HCT116 (cell line): ENCODE measurements at regions not wholly inside any gene's neighbourhood (a gene's known extent, or its start where the extent isn't known, plus 50 kb on each side); places are given as distances from the start of the nearest gene placed in this dataset.

Experiments
- ATAC-seq: fragments of 200-7000 bp; cut with Tn5 transposase; 2 replicates; pipeline ENCODE4 v1.9.1; 2020; ENCODE audit warnings: mild to moderate bottlenecking, moderate library complexity
- BruUV-seq: library from RNA; stranded (reverse); fragments of 400-500 nt; replicated peaks from 2 replicates; lab custom pipeline; 2021; lab: Mats Ljungman, UMichigan
- CTCF ChIA-PET: fragments of 300-600 bp; sonication (Branson Sonifier 250); formaldehyde crosslinking; loops from one replicate; lab custom pipeline; 2021; ENCODE audit warnings: antibody characterized with exemption; lab: Charles Lee
- POLR2A ChIA-PET: fragments of 300-600, 350-600 bp; sonication (Branson Sonifier 250); formaldehyde crosslinking; loops from one replicate; lab custom pipeline; 2021; ENCODE audit warnings: antibody characterized with exemption; lab: Charles Lee
- RAD21 ChIA-PET, 2 experiments: fragments of 300-600 bp; sonication (Branson Sonifier 250); formaldehyde crosslinking; loops; one replicate each; lab custom pipeline; 2023; ENCODE audit warnings: low total read pairs in 2 of 2; ENCODE audit not compliant: uncharacterized antibody in 2 of 2, unreplicated experiment in 2 of 2, low non-redundant PET in 1 of 2; lab: Charles Lee
- DNase-seq: peaks from one replicate; pipeline ENCODE4 v3.0.0-alpha.2; 2010; ENCODE audit warnings: low read depth, low spot score
- H2AFZ ChIP-seq: fragments of 200-600 bp; shearing (Covaris generic), sonication (generic); 2 replicates; pipeline ENCODE4 v1.6.1; 2017; ENCODE audit warnings: low read depth, mixed run types, mixed read lengths, antibody characterized with exemption, low read length; ENCODE audit not compliant: poor library complexity, severe bottlenecking
- H3K27ac ChIP-seq: 2 replicates; pipeline ENCODE4 v1.5.1; 2012; ENCODE audit warnings: low read depth, low read length
- H3K27me3 ChIP-seq: fragments of 200-600 bp; sonication (generic); 2 replicates; pipeline ENCODE4 v1.6.1; 2016; ENCODE audit warnings: mixed run types, low read length, mixed read lengths; ENCODE audit not compliant: insufficient read depth
- H3K36me3 ChIP-seq, 2 experiments: fragments of 200-500 bp in 1 of 2; fragments of 200-600 bp in 1 of 2; sonication (Bioruptor generic) in 1 of 2; sonication (generic) in 1 of 2; 2 replicates each; pipeline versions ENCODE4 v1.5.1 to v1.6.1; 2014 to 2016; ENCODE audit warnings: low read length in 2 of 2, inconsistent platforms in 1 of 2, mixed read lengths in 1 of 2, mixed run types in 1 of 2; ENCODE audit not compliant: insufficient read depth in 2 of 2, control insufficient read depth in 1 of 2
- H3K4me1 ChIP-seq, 2 experiments: fragments of 200-600 bp in 1 of 2; sonication (generic) in 1 of 2; 2 replicates each; pipeline versions ENCODE4 v1.5.1 to v1.6.1; 2012 to 2017; ENCODE audit warnings: low read length in 2 of 2, inconsistent platforms in 1 of 2, mild to moderate bottlenecking in 1 of 2, mixed read lengths in 1 of 2, mixed run types in 1 of 2, moderate library complexity in 1 of 2; ENCODE audit not compliant: insufficient read depth in 2 of 2, control insufficient read depth in 1 of 2
- H3K4me2 ChIP-seq: fragments of 200-600 bp; sonication (generic); 2 replicates; pipeline ENCODE4 v1.6.1; 2017; ENCODE audit warnings: mixed run types, low read length, mixed read lengths
- H3K4me3 ChIP-seq, 2 experiments: fragments of 200-600 bp in 1 of 2; sonication (generic) in 1 of 2; replicated peaks in 1 of 2; 2 replicates each; pipeline ENCODE4 v1.5.1; 2011 to 2016; ENCODE audit warnings: low read length in 2 of 2, control low read depth in 1 of 2, low read depth in 1 of 2, mild to moderate bottlenecking in 1 of 2, mixed read lengths in 1 of 2, mixed run types in 1 of 2
- H3K79me2 ChIP-seq: fragments of 200-600 bp; sonication (generic); 2 replicates; pipeline ENCODE4 v1.6.1; 2017; ENCODE audit warnings: mild to moderate bottlenecking, mixed run types, low read length, moderate library complexity, mixed read lengths; ENCODE audit not compliant: insufficient read depth
- H3K9ac ChIP-seq: fragments of 200-600 bp; sonication (generic); 2 replicates; pipeline ENCODE4 v1.6.1; 2016; ENCODE audit warnings: low read length, mixed read lengths
- H3K9me2 ChIP-seq: fragments of 200-600 bp; sonication (generic), shearing (Covaris generic); 2 replicates; pipeline ENCODE4 v1.6.1; 2017; ENCODE audit warnings: mixed run types, mild to moderate bottlenecking, moderate library complexity; ENCODE audit not compliant: insufficient read depth
- H3K9me3 ChIP-seq, 2 experiments: fragments of 200-500 bp in 1 of 2; fragments of 200-600 bp in 1 of 2; sonication (Bioruptor generic) in 1 of 2; sonication (generic) in 1 of 2; 2 replicates each; pipeline ENCODE4 v1.6.1; 2014 to 2017; ENCODE audit warnings: low read length in 2 of 2, mixed read lengths in 2 of 2, inconsistent platforms in 1 of 2, low read depth in 1 of 2, mild to moderate bottlenecking in 1 of 2, mixed run types in 1 of 2, moderate library complexity in 1 of 2; ENCODE audit not compliant: control insufficient read depth in 1 of 2, insufficient read depth in 1 of 2
- H4K20me1 ChIP-seq: fragments of 200-600 bp; sonication (generic), shearing (Covaris generic); 2 replicates; pipeline ENCODE4 v1.6.1; 2017; ENCODE audit warnings: mixed run types, mild to moderate bottlenecking, moderate library complexity; ENCODE audit not compliant: insufficient read depth
- CEBPB ChIP-seq: IDR thresholded peaks from 2 replicates; pipeline ENCODE4 v1.6.1; 2012; ENCODE audit warnings: low read depth
- CTCF ChIP-seq, 3 experiments: fragments of 200-600 bp in 1 of 3; sonication (generic) in 1 of 3; IDR thresholded peaks in 2 of 3; conservative IDR thresholded peaks in 1 of 3; 2 replicates each; pipeline ENCODE4 v1.5.1; 2012 to 2017; ENCODE audit warnings: low read depth in 2 of 3, low read length in 2 of 3, antibody characterized with exemption in 1 of 3, borderline replicate concordance in 1 of 3, control low read depth in 1 of 3, mild to moderate bottlenecking in 1 of 3, mixed read lengths in 1 of 3, mixed run types in 1 of 3, moderate library complexity in 1 of 3; ENCODE audit not compliant: insufficient read depth in 1 of 3
- EGR1 ChIP-seq: IDR thresholded peaks from 2 replicates; pipeline ENCODE4 v1.6.1; 2012; ENCODE audit warnings: low read depth
- EZH2 ChIP-seq: fragments of 200-600 bp; sonication (generic); IDR thresholded peaks from 2 replicates; pipeline ENCODE4 v1.6.1; 2017; ENCODE audit warnings: antibody characterized with exemption, mixed run types
- FOSL1 ChIP-seq: IDR thresholded peaks from 2 replicates; pipeline ENCODE4 v1.6.1; 2012; ENCODE audit warnings: low read depth
- JUND ChIP-seq: IDR thresholded peaks from 2 replicates; pipeline ENCODE4 v1.6.1; 2012
- MAX ChIP-seq: IDR thresholded peaks from 2 replicates; pipeline ENCODE4 v1.6.1; 2012
- POLR2A ChIP-seq: IDR thresholded peaks from 2 replicates; pipeline ENCODE4 v1.7.0; 2011; ENCODE audit warnings: borderline replicate concordance; ENCODE audit not compliant: insufficient read depth, insufficient read length; ENCODE audit errors: extremely low read depth
- REST ChIP-seq: IDR thresholded peaks from 2 replicates; pipeline ENCODE4 v1.6.1; 2012; ENCODE audit warnings: low read depth
- SIN3A ChIP-seq: IDR thresholded peaks from 2 replicates; pipeline ENCODE4 v1.6.1; 2012; ENCODE audit warnings: low read depth
- SP1 ChIP-seq: IDR thresholded peaks from 2 replicates; pipeline ENCODE4 v1.6.1; 2012; ENCODE audit warnings: low read depth
- TCF7L2 ChIP-seq: IDR thresholded peaks from 2 replicates; pipeline ENCODE4 v1.7.0; 2011; ENCODE audit warnings: borderline replicate concordance, inconsistent platforms; ENCODE audit not compliant: insufficient read depth, insufficient read length; ENCODE audit errors: extremely low read depth
- YY1 ChIP-seq: IDR thresholded peaks from 2 replicates; pipeline ENCODE4 v1.6.1; 2011; ENCODE audit warnings: low read length, low read depth, moderate library complexity, mild to moderate bottlenecking; ENCODE audit not compliant: insufficient replicate concordance; ENCODE audit errors: extremely low read depth
- ZBTB33 ChIP-seq: IDR thresholded peaks from 2 replicates; pipeline ENCODE4 v1.6.1; 2011; ENCODE audit warnings: mild to moderate bottlenecking, low read length, moderate library complexity; ENCODE audit not compliant: insufficient replicate concordance; ENCODE audit errors: extremely low read depth
- ZNF274 ChIP-seq: fragments of 200-500 bp; sonication (Bioruptor generic); IDR thresholded peaks from 2 replicates; pipeline ENCODE4 v1.6.1; 2014; ENCODE audit warnings: mild to moderate bottlenecking, low read depth, low read length, inconsistent platforms
- intact Hi-C: fragments of 100-400 bp; cut with micrococcal nuclease; formaldehyde crosslinking; loops from 2 replicates; pipeline ENCODE4 v1.10.0; 2022

- DNase-seq (no peak), ATAC-seq (no peak)
- Histone ChIP-seq H3K9me3 (no peaks in the 10 kb centered on the region), H3K9me2 (no peaks in the 10 kb centered on the region), H3K9ac (no peak overlapping the region), H4K20me1 (no peaks in the 10 kb centered on the region), H3K4me3 (no peak overlapping the region), H3K4me2 (no peak overlapping the region), H3K36me3 (no peaks in the 10 kb centered on the region), H3K4me1 (no peaks in the 10 kb centered on the region), H2AFZ (no peak overlapping the region), H3K27me3 (no peaks in the 10 kb centered on the region), H3K79me2 (no peaks in the 10 kb centered on the region), H3K27ac (no peak overlapping the region)
- ChIA-PET POLR2A (no interaction called here), CTCF (no interaction called here), RAD21 (no interaction called here)
- no peak for TF ChIP-seq ZBTB33
- no peak for TF ChIP-seq MAX
- TF ChIP-seq REST = no peak
- no peak for TF ChIP-seq FOSL1
- no peak for TF ChIP-seq YY1
- TF ChIP-seq EZH2 = no peak
- TF ChIP-seq POLR2A = no peak
- TF ChIP-seq EGR1 = no peak
- no peak for TF ChIP-seq SP1
- no peak for TF ChIP-seq ZNF274
- no peak for TF ChIP-seq CTCF (IDR thresholded peaks at IDR 0.05 in 2 of 3, conservative IDR thresholded peaks at IDR 0.05 in 1 of 3; ENCODE audit: borderline replicate concordance in 1 of 3, insufficient read depth in 1 of 3, low read depth in 2 of 3, low read length in 2 of 3)
- no peak for TF ChIP-seq SIN3A
- no peak for TF ChIP-seq TCF7L2
- TF ChIP-seq CEBPB = no peak
- TF ChIP-seq JUND = no peak
- intact Hi-C loops = no loop called here
- BruUV-seq = no TSS peak
These were observed 113.8 kb downstream of the EPDR1 start for GRCh38 chr7:38034062-38034908.
